DND-41 (cell line): ENCODE measurements at regions not wholly inside any gene's neighbourhood (a gene's known extent, or its start where the extent isn't known, plus 50 kb on each side); places are given as distances from the start of the nearest gene placed in this dataset.

Experiments used
- ATAC-seq: fragments of 200-7000 bp; cut with Tn5 transposase; 3 replicates; pipeline ENCODE4 v1.9.1; 2021; ENCODE audit warnings: low read depth; ENCODE audit not compliant: insufficient read depth
- DNase-seq: peaks from one replicate; pipeline ENCODE4 v3.0.0-alpha.2; 2020
- H2AFZ ChIP-seq: 2 replicates; pipeline ENCODE4 v1.6.0; 2012; ENCODE audit warnings: low read depth, low read length
- H3K27ac ChIP-seq: 2 replicates; pipeline ENCODE4 v1.5.1; 2012; ENCODE audit warnings: low read length, inconsistent platforms
- H3K27me3 ChIP-seq: fragments of 200-600 bp; sonication (generic); 2 replicates; pipeline ENCODE4 v1.6.0; 2012; ENCODE audit warnings: low read length, mild to moderate bottlenecking, inconsistent platforms; ENCODE audit not compliant: insufficient read depth, poor library complexity
- H3K36me3 ChIP-seq: 2 replicates; pipeline ENCODE4 v1.5.1; 2012; ENCODE audit warnings: low read length, inconsistent platforms; ENCODE audit not compliant: insufficient read depth
- H3K4me1 ChIP-seq: 2 replicates; pipeline ENCODE4 v1.5.1; 2012; ENCODE audit warnings: mild to moderate bottlenecking, low read length; ENCODE audit not compliant: insufficient read depth
- H3K4me2 ChIP-seq: 2 replicates; pipeline ENCODE4 v1.6.0; 2012; ENCODE audit warnings: mild to moderate bottlenecking, moderate library complexity, low read length, inconsistent platforms; ENCODE audit not compliant: insufficient read depth
- H3K4me3 ChIP-seq, 2 experiments: fragments of 200-600 bp in 1 of 2; shearing (Covaris generic) in 1 of 2; 2 replicates each; pipeline ENCODE4 v1.5.1; 2012 to 2016; ENCODE audit warnings: inconsistent platforms in 2 of 2, low read length in 2 of 2, mild to moderate bottlenecking in 2 of 2, low read depth in 1 of 2, moderate library complexity in 1 of 2
- H3K79me2 ChIP-seq: 2 replicates; pipeline ENCODE4 v1.6.0; 2012; ENCODE audit warnings: low read length, inconsistent platforms; ENCODE audit not compliant: insufficient read depth
- H3K9ac ChIP-seq: 2 replicates; pipeline ENCODE4 v1.6.0; 2012; ENCODE audit warnings: low read depth, mild to moderate bottlenecking, inconsistent platforms, low read length, moderate library complexity
- H3K9me3 ChIP-seq: 2 replicates; pipeline ENCODE4 v1.5.1; 2012; ENCODE audit warnings: low read length, moderate library complexity, mild to moderate bottlenecking, inconsistent platforms; ENCODE audit not compliant: insufficient read depth, severe bottlenecking
- H4K20me1 ChIP-seq: 2 replicates; pipeline ENCODE4 v1.6.0; 2012; ENCODE audit warnings: low read length; ENCODE audit not compliant: insufficient read depth
- CTCF ChIP-seq: IDR thresholded peaks from 2 replicates; pipeline ENCODE4 v1.5.1; 2012; ENCODE audit warnings: borderline replicate concordance, low read length, moderate library complexity, mild to moderate bottlenecking; ENCODE audit not compliant: poor library complexity, severe bottlenecking; ENCODE audit errors: extremely low read depth
- EZH2 ChIP-seq: IDR thresholded peaks from 3 replicates; pipeline ENCODE4 v1.6.1; 2012; ENCODE audit warnings: borderline replicate concordance, low read depth, mild to moderate bottlenecking, moderate library complexity, low read length, inconsistent platforms; ENCODE audit not compliant: severe bottlenecking

- H3K4me2 ChIP-seq: no peak overlapping the region
These were observed 200.4 kb downstream of the MN1 start for GRCh38 chr22:27601195-27601594.

DNA sequence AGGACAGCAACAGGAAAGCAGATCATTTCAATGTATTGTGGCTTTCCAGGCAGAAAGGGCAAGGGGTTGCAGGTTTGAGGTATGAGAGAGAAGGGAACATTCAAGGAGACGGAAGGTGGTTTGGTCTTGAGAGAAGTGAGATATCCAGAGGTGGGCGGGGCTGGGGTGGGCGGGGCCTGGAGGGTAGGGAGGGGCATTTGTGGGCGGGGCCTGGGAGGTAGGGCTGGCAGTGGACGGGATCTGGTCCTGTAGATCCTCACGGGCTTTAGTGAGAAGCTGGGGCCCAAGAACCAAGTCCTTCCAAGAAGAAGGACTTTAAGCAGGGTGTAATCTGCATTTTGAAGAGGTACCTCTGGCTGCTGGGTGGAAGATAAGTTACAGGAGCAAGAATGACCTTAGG, 199.2 kb downstream of the MN1 start:
- Histone ChIP-seq H3K9ac (no peak overlapping the region), H4K20me1 (peaks cover 4% of the 10 kb centered on the region; the same call in 1 of the 2 replicates), H2AFZ (no peak overlapping the region), H3K27ac (no peak overlapping the region), H3K36me3 (no peaks in the 10 kb centered on the region), H3K79me2 (no peaks in the 10 kb centered on the region), H3K27me3 (no peaks in the 10 kb centered on the region), H3K9me3 (no peaks in the 10 kb centered on the region), H3K4me3 (no peak overlapping the region), H3K4me2 (no peak overlapping the region), H3K4me1 (no peaks in the 10 kb centered on the region)
- no peak for DNase-seq
- TF ChIP-seq EZH2: no peak
- no peak for TF ChIP-seq CTCF
- ATAC-seq: no peak

More at GRCh38 chr22:27601195-27601594, 200.4 kb downstream of the MN1 start:
- H3K4me3 ChIP-seq: no peak overlapping the region
- no peaks in the 10 kb centered on the region for H3K9me3 ChIP-seq
- no peak for TF ChIP-seq CTCF
- TF ChIP-seq EZH2: no peak
- H3K79me2 ChIP-seq: no peaks in the 10 kb centered on the region
- no peak overlapping the region for H2AFZ ChIP-seq
- H4K20me1 ChIP-seq: peaks cover 4% of the 10 kb centered on the region; the same call in 1 of the 2 replicates
- no peaks in the 10 kb centered on the region for H3K36me3 ChIP-seq
- no peak overlapping the region for H3K9ac ChIP-seq
- ATAC-seq (no peak), DNase-seq (no peak)
- no peaks in the 10 kb centered on the region for H3K4me1 ChIP-seq
- no peaks in the 10 kb centered on the region for H3K27me3 ChIP-seq
- H3K27ac ChIP-seq: no peak overlapping the region

DNA sequence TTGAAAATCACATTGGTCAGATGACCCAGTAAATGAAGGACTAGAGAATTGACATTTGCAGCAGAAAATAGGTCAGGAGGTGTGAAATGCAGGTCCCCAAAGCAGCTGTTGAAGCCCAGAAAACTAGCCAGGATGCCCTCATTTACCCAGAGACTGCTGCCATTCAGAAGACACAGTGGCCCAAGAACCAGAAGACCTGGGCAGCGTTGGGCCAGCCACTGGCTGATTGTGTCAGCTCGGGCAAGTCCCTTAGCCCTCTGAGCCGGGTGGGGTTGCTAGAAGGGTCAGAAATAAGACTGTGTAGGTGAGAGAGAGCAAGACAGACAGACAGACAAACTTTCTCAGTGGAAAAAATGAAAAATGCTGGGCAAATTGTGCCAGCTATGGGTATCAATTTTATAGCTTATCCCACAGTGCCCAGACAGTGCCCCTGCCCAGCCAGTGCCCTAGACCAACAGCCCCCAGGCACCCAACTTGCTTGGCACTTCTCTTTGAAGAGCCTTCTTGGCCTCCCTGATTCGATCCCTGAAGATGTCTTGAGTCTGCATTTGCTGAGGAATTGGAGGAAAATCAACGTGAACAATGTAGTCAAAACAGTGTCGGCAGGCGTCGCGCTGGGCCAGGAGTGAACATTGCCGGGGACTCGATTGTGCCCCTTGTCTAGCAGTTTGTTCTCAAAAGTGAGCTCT, 198.3 kb downstream of the MN1 start:
- Histone ChIP-seq H3K4me1 (no peaks in the 10 kb centered on the region), H3K79me2 (no peaks in the 10 kb centered on the region), H3K9ac (no peak overlapping the region), H4K20me1 (peaks cover 4% of the 10 kb centered on the region; the same call in 1 of the 2 replicates), H3K27me3 (no peaks in the 10 kb centered on the region), H2AFZ (no peak overlapping the region), H3K4me3 (no peak overlapping the region), H3K4me2 (no peak overlapping the region), H3K36me3 (no peaks in the 10 kb centered on the region), H3K27ac (no peak overlapping the region), H3K9me3 (no peaks in the 10 kb centered on the region)
- DNase-seq (no peak), ATAC-seq (no peak)
- TF ChIP-seq CTCF: no peak
- TF ChIP-seq EZH2: no peak
